IPS DF 19.7 (cell line): ENCODE measurements at regions not wholly inside any gene's neighbourhood (a gene's known extent, or its start where the extent isn't known, plus 50 kb on each side); places are given as distances from the start of the nearest gene placed in this dataset.
"Not testable (repeated sequence)": the region's sequence is repeated elsewhere in the genome, so short reads cannot be mapped to it uniquely, and the experiment has no call there.

Experiments used
- DNase-seq: peaks from one replicate; pipeline ENCODE4 v3.0.0-alpha.2; 2013; ENCODE audit warnings: low read depth, low spot score

DNA sequence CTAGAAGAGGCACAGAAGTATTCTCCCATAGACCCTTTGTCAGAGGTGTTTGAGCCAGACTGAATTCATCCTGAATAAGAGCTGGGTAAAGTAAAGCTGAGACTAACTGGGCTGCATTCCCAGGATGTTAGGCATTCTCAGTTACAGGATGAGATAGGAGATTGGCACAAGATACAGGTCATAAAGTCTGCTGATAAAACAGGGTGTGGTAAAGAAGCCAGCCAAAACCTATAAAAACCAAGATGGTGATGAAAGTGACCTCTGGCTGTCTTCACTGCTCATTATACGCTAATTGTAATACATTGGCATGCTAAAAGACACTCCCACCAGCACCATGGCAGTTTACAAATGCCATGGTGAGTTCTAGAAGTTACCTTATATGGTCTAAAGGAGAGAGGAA, 364.9 kb upstream of the TMEFF2 start:
- DNase-seq: no peak

DNA sequence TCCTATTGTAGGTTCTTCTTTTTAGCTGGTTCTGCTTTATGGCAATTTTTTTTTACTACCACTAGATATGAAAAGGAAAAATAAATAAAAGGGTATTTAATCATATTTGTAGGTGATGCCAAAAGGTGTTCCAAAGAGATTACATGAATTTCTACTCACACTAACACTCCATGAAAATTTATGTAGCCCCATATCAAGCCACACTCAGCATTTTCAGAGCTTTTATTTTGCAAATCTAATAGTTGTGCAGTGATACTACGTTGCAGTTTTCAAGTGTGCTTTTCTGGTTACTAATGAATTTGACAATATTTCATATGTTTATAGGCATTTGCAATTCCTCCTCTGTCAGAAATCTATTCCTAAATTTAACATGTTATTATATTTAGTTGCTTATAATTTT, 363.9 kb upstream of the TMEFF2 start:
- no peak for DNase-seq

DNA sequence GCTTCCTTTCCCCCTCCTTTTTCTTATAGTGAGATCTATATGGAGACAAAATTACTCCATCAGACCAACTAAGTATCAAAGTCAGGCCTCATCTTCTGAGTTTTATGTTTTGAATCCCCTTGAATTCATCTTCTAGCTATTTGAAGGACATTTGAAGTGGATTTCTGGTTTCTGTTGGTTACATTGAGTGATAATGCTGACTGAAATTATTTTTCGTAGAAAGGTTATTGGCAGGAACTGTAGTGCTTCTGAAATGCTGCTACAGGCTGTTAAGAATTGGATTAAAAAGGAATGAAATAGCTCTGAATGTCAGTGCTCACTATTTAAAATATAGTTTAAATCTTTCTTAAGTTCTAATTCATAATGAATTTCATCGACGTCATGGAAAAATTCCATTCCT, 361.0 kb upstream of the TMEFF2 start:
- no peak for DNase-seq

DNA sequence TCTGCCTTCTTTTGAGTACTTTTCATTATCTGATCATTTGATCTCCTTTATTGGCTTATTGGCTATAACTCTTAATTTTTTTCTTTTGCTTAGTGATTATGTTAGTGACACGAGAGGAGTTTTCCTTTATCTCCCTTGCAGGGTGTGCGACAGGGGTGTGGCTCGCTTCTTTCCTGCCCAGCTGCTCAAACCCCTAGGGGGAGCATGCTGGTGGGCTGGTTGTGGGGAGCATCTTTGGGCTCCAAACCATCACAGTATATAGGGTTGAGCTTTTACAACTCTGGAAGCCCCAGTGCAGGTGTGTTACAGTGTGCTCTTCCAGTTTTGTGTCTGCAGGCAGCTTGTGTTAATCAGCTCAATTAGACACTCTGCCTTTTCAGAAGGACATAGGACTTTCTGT, 357.0 kb upstream of the TMEFF2 start:
- DNase-seq: no peak

DNA sequence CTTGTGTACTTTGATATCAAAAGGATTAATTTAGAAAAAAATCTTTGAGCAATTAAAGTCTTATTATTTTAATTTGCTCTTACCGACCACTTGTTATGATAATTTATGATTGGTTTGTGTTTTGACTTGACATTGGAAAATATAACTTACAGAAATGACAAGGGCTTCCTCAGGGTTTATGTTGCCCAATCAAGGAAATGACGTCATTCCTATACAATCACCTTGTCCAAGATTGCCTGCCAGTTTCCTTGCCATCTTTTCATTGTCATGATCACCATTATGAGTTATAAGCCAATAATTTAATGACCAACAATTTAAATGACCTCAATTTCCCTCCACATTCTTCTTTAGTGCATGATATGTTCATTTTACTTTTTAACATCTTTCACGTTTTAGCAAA, 351.8 kb upstream of the TMEFF2 start:
- no peak for DNase-seq

DNA sequence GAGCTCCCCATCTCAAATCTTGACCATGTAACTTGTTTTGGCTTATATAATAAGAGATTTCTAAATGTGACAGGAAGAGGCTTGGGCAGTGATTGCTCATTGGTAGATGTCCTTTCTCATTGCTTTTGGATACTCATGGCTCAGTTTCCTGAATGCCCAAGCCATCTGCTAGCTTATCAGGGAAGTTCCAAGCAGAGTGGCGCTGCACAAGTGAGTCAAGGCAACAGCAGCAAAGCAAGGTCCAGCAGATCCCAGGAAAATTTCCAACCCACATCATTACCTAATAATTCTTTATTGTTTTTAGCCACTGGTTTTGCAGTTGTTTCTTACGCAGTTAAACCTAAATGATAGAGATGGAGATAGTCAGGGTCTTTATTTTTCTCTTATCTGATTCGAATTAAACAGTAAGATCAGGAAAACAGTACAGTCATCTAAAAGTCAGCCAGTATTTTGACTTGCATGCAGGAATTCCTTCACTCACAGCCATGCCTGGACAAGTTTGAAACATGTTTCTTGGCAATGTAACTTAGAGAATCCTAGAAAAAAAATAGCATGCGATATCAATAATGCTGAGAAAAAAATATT, 349.7 kb upstream of the TMEFF2 start:
- DNase-seq: no peak

DNA sequence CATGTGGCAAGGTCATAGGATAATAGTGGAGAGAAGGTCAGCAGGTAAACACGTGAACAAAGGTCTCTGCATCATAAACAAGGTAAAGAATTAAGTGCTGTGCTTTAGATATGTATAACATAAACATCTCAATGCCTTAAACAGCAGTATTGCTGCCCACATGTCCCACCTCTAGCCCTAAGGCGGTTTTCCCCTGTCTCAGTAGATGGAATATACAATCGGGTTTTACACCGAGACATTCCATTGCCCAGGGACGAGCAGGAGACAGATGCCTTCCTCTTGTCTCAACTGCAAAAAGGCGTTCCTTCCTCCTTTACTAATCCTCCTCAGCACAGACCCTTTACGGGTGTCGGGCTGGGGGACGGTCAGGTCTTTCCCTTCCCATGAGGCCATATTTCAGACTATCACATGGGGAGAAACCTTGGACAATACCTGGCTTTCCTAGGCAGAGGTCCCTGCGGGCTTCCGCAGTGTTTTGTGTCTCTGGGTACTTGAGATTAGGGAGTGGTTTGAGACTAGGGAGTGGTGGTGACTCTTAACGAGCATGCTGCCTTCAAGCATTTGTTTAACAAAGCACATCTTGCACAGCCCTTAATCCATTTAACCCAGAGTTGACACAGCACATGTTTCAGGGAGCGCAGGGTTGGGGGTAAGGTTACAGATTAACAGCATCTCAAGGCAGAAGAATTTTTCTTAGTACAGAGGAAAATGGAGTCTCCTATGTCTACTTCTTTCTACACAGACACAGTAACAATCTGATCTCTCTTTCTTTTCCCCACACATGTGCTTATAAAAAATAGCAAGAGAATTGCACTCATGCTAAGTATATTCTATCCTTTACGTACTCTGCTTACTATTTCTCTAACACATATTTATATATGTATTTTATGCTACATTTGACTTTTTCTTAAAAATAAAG, 347.7 kb upstream of the TMEFF2 start:
- not testable (repeated sequence) for DNase-seq

DNA sequence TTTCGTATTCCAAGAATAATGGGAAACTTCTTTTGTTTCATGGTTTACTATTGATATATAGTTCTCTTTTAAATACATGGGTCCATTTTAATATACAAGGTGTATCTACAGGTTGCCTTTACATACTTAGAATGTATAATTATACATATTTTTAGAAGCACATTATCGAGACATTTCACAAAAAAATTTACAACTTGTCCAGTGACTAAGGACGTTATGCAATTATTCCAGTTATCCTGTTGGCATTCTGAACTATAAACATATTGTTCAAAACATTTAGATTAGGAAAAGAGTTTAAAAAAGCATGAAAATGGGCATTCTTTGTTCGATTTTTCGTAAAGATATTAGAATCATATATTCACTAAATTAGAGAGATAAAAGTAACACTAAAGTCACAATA, 344.6 kb upstream of the TMEFF2 start:
- no peak for DNase-seq

DNA sequence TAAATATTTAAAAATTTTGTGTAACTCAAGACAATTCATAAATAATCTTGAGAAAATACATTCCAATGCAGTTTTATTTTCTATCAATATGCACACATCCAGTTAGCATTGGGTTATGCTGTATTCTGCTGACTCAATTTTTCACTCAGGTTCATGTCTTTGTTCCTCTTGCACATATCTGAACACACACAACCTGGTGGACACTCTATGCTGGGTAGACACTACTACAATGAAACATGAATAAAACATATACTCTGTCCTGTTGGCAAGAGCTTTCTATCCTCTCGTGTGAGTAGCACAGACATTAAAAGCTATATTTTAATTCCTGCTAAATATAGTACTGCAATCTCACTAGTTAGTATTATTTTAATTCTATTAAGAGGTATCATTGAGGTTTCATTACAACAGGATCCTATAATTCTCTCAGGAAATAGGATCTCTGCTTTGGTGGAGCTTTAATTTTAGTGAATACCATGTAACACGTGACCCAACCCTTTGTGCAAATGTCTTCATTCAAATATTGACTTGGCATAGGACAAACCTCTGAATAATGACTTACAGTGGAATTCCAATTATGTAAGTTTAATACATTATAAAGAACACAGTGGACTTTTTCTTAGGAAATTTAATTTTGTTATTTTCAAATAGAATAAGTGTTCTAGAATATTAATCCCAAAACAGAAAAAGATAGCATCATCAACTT, 342.3 kb upstream of the TMEFF2 start:
- DNase-seq: no peak

DNA sequence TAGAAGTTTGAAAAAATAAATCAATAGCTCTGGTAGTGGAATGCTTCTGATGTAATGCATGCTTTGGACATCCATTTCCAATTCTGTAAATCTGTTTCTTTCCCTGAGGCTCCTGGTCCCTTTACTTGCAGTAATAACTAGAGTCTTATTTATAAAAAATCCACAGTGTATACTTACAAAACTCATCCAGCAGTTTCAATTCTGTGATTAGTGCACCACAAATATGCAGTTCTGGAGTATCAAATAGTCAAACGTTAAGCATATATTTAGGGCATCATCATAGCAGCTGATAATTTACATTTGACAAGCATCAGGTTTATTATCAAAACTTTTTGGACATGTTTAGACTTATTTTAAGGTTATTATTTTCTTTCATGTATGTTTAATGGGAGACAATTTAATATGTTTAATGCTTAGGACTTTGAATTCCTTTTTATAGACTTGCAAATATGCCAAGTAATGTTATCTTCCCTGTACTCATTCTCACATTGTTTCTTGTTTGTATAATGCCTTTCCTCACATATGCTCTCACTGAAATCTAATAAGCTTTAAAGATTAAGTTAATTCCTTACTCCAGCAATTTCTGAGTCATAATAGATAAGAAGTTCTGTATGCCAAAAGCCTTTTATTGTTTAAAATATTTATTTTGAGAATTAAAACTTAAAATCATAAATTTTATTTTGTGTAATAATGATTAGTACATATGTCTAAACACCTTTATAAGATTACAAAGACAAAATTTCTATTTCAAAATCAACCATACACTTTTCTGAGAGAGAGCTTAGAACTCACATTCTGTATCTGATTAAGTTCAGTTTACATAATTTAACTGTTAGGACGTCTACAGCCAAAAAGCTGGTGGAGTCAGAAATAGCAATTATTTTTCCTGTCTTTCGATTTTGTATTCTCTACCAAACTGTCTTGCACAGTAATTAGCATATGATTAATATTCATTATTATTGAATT, 341.5 kb upstream of the TMEFF2 start:
- DNase-seq: no peak

DNA sequence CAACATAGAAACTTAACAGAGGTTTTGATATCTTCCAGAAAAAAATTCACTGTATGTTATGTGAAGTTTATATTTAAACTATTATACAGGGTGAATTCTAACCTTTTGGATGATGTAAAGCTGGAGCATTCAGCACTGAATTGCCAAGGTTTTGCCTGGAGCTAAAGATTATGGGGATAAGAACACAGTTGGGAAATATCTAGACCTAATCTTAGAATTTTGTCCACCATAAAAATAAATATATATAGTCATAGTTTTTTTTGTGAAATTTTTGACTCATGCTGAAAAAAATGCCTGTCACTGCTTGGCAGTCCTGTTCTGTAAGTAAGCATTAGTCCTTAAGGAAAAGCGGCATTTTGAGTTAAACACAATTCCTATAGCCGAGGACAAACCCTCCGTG, 339.3 kb upstream of the TMEFF2 start:
- DNase-seq: no peak

DNA sequence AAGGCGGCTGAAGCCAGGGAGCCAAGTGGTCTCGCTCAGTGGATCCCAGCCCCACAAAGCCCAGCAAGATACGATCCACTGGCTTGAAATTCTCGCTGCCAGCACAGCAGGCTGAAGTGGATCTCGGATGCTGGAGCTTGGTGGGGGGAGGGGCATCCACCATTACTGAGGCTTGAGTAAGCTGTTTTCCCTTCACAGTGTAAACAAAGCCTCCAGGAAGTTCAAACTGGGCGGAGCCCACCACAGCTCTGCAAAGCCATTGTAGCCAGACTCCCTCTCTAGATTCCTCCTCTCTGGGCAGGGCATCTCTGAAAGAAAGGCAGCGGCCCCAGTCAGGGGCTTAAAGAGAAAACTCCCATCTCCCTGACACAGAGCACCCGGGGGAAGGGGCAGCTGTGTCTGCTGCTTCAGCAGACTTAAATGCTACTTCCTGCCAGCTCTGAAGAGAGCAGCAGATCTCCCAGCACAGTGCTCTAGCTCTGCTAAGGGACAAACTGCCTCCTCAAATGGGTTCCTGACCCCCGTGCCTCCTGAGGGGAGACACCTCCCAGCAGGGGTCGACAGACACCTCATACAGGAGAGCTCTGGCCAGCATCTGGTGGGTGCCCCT, 330.0 kb upstream of the TMEFF2 start:
- not testable (repeated sequence) for DNase-seq

DNA sequence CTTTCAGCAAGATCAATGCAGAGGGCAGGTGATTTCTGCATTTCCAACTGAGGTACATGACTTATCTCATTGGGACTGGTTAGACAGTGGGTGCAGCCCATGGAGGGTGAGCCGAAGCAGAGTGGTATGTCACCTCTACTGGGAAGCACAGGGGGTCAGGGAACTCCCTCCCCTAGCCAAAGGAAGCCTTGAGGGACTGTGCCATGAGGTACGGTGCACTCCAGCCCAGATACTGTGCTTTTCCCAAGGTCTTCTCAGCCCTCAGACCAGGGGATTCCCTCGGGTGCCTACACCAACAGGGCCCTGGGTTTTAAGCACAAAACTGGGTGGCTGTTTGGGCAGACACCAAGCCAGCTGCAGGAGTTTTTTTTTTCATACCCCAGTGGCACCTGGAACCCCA, 329.5 kb upstream of the TMEFF2 start:
- not testable (repeated sequence) for DNase-seq

DNA sequence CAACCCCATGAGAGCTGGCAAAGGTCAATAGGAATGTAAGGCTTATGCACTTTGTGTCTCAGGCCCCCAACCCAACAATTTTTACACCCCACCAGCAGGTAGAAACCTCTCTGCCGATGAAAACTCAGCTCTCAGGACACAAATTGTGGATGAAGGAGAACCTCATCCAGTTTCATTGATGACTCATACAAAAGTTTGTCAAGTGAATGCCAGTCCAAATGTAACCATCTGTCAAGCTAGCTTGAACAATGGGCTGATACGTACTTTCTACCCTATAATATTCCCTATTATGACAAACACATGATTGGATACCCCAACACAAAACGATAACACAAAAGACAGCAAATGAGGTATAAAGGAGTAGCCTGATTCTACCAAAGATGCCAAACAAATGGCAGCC, 321.2 kb upstream of the TMEFF2 start:
- no peak for DNase-seq

DNA sequence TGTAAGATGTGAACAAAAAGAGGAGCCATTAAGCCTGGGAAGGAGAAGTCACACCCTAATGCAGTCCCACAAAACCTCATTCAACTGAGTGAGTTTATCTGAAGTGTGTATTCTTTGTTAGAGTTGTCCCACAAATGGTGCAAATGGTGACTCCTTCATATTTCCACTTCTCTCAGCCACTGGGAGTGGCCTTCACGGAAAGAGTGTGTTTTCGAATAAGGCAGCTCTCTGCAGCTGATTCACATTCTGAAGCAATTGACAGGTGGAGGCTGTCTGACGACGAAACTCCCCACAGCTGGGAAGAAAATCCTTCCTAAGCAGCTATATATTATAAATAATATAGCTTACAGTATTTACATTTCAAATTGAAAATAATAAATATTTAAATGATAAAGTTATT, 318.8 kb upstream of the TMEFF2 start:
- no peak for DNase-seq

DNA sequence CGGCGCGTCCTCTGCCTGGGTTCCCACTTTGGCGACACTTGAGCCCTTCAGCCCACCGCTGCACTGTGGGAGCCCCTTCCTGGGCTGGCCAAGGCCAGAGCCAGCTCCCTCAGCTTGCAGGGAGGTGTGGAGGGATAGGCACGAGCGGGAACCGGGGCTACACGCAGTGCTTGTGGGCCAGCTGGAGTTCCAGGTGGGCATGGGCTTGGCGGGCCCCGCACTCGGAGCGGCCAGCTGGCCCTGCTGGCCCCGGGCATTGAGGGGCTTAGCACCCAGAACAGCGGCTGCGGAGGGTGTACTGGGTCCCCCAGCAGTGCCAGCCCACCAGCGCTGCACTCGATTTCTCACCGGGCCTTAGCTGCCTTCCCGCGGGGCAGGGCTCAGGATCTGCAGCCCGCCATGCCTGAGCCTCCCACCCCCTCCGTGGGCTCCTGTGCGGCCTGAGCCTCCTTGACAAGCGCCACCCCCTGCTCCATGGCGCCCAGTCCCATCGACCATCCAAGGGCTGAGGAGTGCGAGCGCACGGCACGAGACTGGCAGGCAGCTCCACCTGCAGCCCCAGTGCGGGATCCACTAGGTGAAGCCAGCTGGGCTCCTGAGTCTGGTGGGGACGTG, 313.2 kb upstream of the TMEFF2 start:
- DNase-seq: not testable (repeated sequence)

DNA sequence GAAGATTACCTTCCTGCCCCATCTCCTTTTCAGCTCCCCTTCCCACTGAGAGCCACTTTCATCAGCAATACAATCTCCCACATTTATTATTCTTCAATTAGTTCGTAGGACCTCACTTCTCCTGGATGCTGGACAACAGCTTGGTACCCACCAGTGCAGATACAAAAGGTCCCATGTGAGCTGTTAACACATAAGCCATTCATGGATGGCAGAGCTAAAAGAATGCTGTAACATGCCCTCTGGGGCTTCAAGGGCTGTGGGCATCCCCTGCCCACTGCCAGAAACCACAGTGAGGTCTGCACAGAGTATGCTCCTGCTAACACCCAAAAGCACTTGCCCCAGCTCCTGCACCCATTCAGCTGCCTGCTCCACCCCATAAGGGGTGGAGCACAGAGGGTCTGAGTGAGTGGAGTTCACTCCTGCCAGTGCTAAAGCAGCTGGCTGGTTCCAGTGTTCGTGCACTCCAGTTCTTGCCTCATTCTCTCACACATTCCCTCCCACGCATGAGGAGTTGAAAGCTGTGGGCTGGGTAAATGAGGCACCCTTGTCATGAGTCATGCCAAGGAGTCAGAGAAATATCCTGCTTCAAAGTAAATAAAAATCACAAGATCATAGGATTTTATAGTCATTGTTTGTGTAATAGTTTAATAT, 305.9 kb upstream of the TMEFF2 start:
- DNase-seq: no peak

DNA sequence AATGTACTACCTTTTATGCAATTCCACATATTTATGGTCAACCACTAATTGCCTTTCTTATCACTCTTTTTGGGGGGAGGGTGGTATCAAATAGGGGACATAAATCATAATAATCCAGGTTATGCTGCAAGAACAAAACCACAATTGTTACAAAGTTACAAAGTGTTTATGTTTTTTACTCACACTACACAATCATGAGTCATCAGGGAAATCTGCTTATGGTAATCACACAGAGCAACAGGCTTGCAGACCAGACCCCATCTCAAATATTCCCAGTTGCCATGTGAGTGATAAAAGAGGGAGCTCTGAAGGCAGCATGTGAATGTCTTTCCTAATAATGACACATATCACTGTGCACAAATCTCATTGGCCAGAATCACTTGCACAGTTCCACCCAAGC, 304.7 kb upstream of the TMEFF2 start:
- no peak for DNase-seq

DNA sequence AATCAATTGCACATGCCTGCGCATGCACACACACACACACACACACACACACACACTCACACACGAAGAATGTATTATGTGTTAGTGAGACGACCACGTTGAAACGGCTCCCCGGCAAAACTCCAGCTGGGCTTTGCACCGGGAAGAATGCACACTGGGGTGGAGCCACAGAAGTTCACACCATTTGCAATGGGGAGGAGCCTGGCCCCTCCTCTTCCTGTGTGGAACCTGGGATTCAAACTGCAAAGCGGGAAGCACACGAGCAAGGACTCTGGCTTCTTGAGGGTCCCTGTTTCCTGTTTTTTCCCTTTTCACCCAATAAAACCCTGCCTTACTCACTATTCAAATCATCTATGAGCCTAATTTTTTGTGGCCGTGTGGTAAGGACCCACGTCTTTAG, 304.0 kb upstream of the TMEFF2 start:
- DNase-seq: no peak

DNA sequence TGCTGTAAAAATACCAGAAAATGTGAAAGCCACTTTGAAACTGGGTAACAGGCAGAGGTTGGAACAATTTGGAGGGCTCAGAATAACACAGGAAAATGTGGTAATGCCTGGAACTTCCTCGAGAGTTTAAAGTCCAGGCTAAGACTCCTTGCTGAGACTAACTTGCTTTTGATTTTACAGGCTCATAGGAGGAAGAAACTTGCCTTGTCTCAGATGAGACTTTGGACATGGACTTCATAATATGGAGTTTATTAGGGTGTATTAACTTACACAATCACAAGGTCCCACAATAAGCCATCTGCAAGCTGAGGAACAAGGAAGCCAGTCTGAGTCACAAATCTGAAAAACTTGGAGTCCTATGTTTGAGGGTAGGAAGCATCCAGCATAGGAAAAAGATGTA, 293.4 kb upstream of the TMEFF2 start:
- not testable (repeated sequence) for DNase-seq
